ENCODE measurements at regions not wholly inside any gene's neighbourhood (a gene's known extent, or its start where the extent isn't known, plus 50 kb on each side); places are given as distances from the start of the nearest gene placed in this dataset.

GRCh38 chr14:31950331-31950730 is 126.8 kb upstream of the ARHGAP5 start:
- no peak for TF ChIP-seq POLR2A (IDR thresholded peaks at IDR 0.05)
- TF ChIP-seq, protein P1, sequence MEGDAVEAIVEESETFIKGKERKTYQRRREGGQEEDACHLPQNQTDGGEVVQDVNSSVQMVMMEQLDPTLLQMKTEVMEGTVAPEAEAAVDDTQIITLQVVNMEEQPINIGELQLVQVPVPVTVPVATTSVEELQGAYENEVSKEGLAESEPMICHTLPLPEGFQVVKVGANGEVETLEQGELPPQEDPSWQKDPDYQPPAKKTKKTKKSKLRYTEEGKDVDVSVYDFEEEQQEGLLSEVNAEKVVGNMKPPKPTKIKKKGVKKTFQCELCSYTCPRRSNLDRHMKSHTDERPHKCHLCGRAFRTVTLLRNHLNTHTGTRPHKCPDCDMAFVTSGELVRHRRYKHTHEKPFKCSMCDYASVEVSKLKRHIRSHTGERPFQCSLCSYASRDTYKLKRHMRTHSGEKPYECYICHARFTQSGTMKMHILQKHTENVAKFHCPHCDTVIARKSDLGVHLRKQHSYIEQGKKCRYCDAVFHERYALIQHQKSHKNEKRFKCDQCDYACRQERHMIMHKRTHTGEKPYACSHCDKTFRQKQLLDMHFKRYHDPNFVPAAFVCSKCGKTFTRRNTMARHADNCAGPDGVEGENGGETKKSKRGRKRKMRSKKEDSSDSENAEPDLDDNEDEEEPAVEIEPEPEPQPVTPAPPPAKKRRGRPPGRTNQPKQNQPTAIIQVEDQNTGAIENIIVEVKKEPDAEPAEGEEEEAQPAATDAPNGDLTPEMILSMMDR (IDR thresholded peaks at IDR 0.05): no peak
- no peak for TF ChIP-seq POLR2AphosphoS5 (IDR thresholded peaks at IDR 0.05)
- TF ChIP-seq EP300 (IDR thresholded peaks at IDR 0.05): no peak

All from gastroesophageal sphincter (tissue), 3 donors.